Keratinocyte (primary cell): ENCODE measurements at regions not wholly inside any gene's neighbourhood (a gene's known extent, or its start where the extent isn't known, plus 50 kb on each side); places are given as distances from the start of the nearest gene placed in this dataset.

ENCODE experiments used
- DNase-seq: peaks from one replicate; pipeline ENCODE4 v3.0.0-alpha.2; 2011; ENCODE audit warnings: low read depth, missing footprints, low spot score
- FAIRE-seq: peaks from 2 replicates; lab custom pipeline; 2011; peaks lifted over from hg19 to GRCh38; lab: Jason Lieb, UNC
- H2AFZ ChIP-seq: 2 replicates; pipeline ENCODE4 v1.6.0; 2012; ENCODE audit warnings: low read length, control low read depth, inconsistent platforms; ENCODE audit not compliant: control insufficient read depth
- H3K27ac ChIP-seq: 2 replicates; pipeline ENCODE4 v1.5.1; 2011; ENCODE audit warnings: low read length; ENCODE audit not compliant: control insufficient read depth, insufficient read depth
- H3K27me3 ChIP-seq: 3 replicates; pipeline ENCODE4 v1.6.0; 2011; ENCODE audit warnings: low read length; ENCODE audit not compliant: control insufficient read depth, insufficient read depth; ENCODE audit errors: extremely low read depth
- H3K36me3 ChIP-seq, 2 experiments: 2 replicates in 1 of 2; 3 replicates in 1 of 2; pipeline ENCODE4 v1.5.1; 2011; ENCODE audit warnings: low read length in 2 of 2, mild to moderate bottlenecking in 1 of 2; ENCODE audit not compliant: control insufficient read depth in 2 of 2, insufficient read depth in 2 of 2; ENCODE audit errors: extremely low read depth in 1 of 2
- H3K4me1 ChIP-seq: 3 replicates; pipeline ENCODE4 v1.5.1; 2011; ENCODE audit warnings: low read length; ENCODE audit not compliant: control insufficient read depth, insufficient read depth; ENCODE audit errors: extremely low read depth
- H3K4me2 ChIP-seq: 3 replicates; pipeline ENCODE4 v1.6.0; 2011; ENCODE audit warnings: low read depth, low read length; ENCODE audit not compliant: control insufficient read depth, insufficient read depth; ENCODE audit errors: extremely low read depth
- H3K4me3 ChIP-seq, 3 experiments: fragments of 200-600 bp in 1 of 3; sonication (generic) in 1 of 3; 2 replicates in 2 of 3; 3 replicates in 1 of 3; pipeline ENCODE4 v1.5.1; 2011 to 2016; ENCODE audit warnings: low read length in 3 of 3, mild to moderate bottlenecking in 3 of 3, control low read depth in 2 of 3, inconsistent platforms in 1 of 3, low read depth in 1 of 3, mixed read lengths in 1 of 3, mixed run types in 1 of 3, moderate library complexity in 1 of 3; ENCODE audit not compliant: control insufficient read depth in 2 of 3, insufficient read depth in 2 of 3; ENCODE audit errors: extremely low read depth in 1 of 3
- H3K79me2 ChIP-seq: 2 replicates; pipeline ENCODE4 v1.6.0; 2012; ENCODE audit warnings: low read length; ENCODE audit not compliant: control insufficient read depth, insufficient read depth
- H3K9ac ChIP-seq: 3 replicates; pipeline ENCODE4 v1.6.0; 2011; ENCODE audit warnings: low read length; ENCODE audit not compliant: control insufficient read depth, insufficient read depth; ENCODE audit errors: extremely low read depth
- H3K9me1 ChIP-seq: 3 replicates; pipeline ENCODE4 v1.6.0; 2011; ENCODE audit warnings: low read length; ENCODE audit not compliant: control insufficient read depth, insufficient read depth; ENCODE audit errors: extremely low read depth
- H3K9me3 ChIP-seq: 2 replicates; pipeline ENCODE4 v1.5.1; 2012; ENCODE audit warnings: low read depth, low read length; ENCODE audit not compliant: control insufficient read depth
- H4K20me1 ChIP-seq: 3 replicates; pipeline ENCODE4 v1.6.0; 2011; ENCODE audit warnings: low read length; ENCODE audit not compliant: control insufficient read depth, insufficient read depth; ENCODE audit errors: extremely low read depth
- CTCF ChIP-seq, 3 experiments: IDR thresholded peaks in 1 of 3; conservative IDR thresholded peaks in 1 of 3; optimal IDR thresholded peaks in 1 of 3; 2 replicates in 2 of 3; 3 replicates in 1 of 3; pipeline versions ENCODE3 to v1.5.1; 2011; ENCODE audit warnings: low read length in 3 of 3, mild to moderate bottlenecking in 3 of 3, moderate library complexity in 2 of 3, control low read depth in 1 of 3, inconsistent platforms in 1 of 3; ENCODE audit not compliant: insufficient read depth in 2 of 3; ENCODE audit errors: extremely low read depth in 1 of 3
- EZH2 ChIP-seq: IDR thresholded peaks from one replicate; pipeline ENCODE4 v1.6.1; 2012; ENCODE audit warnings: inconsistent platforms, mild to moderate bottlenecking, low read length, moderate library complexity
- dilution Hi-C: fragments of 300-500 bp; cut with MboI; formaldehyde crosslinking; loops from one replicate; pipeline ENCODE4 v1.7.0; 2020; ENCODE audit warnings: low sequenced_read_pairs; ENCODE audit not compliant: extremely low pct_ligation_motif_present

- no peak for DNase-seq
- no peaks in the 10 kb centered on the region for H3K27me3 ChIP-seq
- H3K36me3 ChIP-seq = no peaks in the 10 kb centered on the region
- no peaks in the 10 kb centered on the region for H3K9me1 ChIP-seq
- H4K20me1 ChIP-seq = no peaks in the 10 kb centered on the region
- H3K27ac ChIP-seq = no peak overlapping the region
- no peaks in the 10 kb centered on the region for H3K79me2 ChIP-seq
- H2AFZ ChIP-seq = no peak overlapping the region
- H3K9ac ChIP-seq = no peak overlapping the region
- TF ChIP-seq EZH2 = no peak
- TF ChIP-seq CTCF (optimal IDR thresholded peaks at IDR 0.05 in 1 of 3, IDR thresholded peaks at IDR 0.05 in 1 of 3, conservative IDR thresholded peaks at IDR 0.05 in 1 of 3; ENCODE audit: extremely low read depth in 1 of 3, insufficient read depth in 2 of 3, low read length in 3 of 3) = no peak
- H3K4me1 ChIP-seq = no peaks in the 10 kb centered on the region
- H3K4me3 ChIP-seq = no peak overlapping the region
- dilution Hi-C loops = no loop called here
- H3K4me2 ChIP-seq = no peak overlapping the region
- no peak for FAIRE-seq
- H3K9me3 ChIP-seq = no peaks in the 10 kb centered on the region
Observed at GRCh38 chr13:44220948-44221347, 152.7 kb upstream of the SERP2 start.

DNA sequence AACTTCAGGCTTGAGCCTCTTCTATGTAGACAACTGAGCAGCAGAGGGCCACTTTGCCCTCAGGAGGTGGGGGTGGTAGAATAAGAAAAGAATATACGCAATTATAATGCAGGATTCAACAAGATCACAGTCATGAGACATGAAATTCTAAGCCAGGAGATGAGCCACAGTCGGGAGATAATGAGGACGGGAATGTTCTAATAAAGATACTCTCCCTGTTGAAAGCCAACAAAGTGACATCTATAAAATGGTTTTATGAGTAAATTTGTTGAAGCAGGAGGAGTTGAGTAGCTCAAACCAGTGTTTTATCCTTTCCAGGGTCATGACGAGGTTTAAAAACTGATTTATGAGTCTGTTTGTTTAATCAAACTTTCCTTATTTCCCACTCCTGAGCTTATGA, 152.0 kb upstream of the SERP2 start:
- TF ChIP-seq CTCF (optimal IDR thresholded peaks at IDR 0.05 in 1 of 3, IDR thresholded peaks at IDR 0.05 in 1 of 3, conservative IDR thresholded peaks at IDR 0.05 in 1 of 3; ENCODE audit: extremely low read depth in 1 of 3, insufficient read depth in 2 of 3, low read length in 3 of 3) (no peak), EZH2 (no peak)
- Histone ChIP-seq H2AFZ (no peak overlapping the region), H3K27ac (no peak overlapping the region), H4K20me1 (no peaks in the 10 kb centered on the region), H3K79me2 (no peaks in the 10 kb centered on the region), H3K4me1 (no peaks in the 10 kb centered on the region), H3K36me3 (no peaks in the 10 kb centered on the region), H3K9ac (no peak overlapping the region), H3K9me1 (no peaks in the 10 kb centered on the region), H3K27me3 (no peaks in the 10 kb centered on the region), H3K4me2 (no peak overlapping the region), H3K9me3 (no peaks in the 10 kb centered on the region), H3K4me3 (no peak overlapping the region)
- FAIRE-seq = no peak
- no peak for DNase-seq
- dilution Hi-C loops = no loop called here
